Kidney (tissue), 13 donors: ENCODE measurements at regions not wholly inside any gene's neighbourhood (a gene's known extent, or its start where the extent isn't known, plus 50 kb on each side); places are given as distances from the start of the nearest gene placed in this dataset.

ENCODE experiments used
- DNase-seq, 5 donors: peaks; one replicate each; pipeline ENCODE4 v3.0.0-alpha.2; 2013 to 2020
- FAIRE-seq: peaks from 2 replicates; lab custom pipeline; 2012; peaks lifted over from hg19 to GRCh38; lab: Jason Lieb, UNC
- H3K27ac ChIP-seq, 2 donors: one replicate each; pipeline ENCODE4 v1.7.0; 2013; ENCODE audit warnings: low read depth in 2 of 2, low read length in 2 of 2, inconsistent platforms in 1 of 2
- H3K27me3 ChIP-seq: one replicate; pipeline ENCODE4 v1.7.1; 2013; ENCODE audit warnings: low read length, inconsistent platforms; ENCODE audit not compliant: control insufficient read depth, insufficient read depth
- H3K36me3 ChIP-seq, 3 donors: one replicate each; pipeline versions ENCODE4 v1.7.0 to v1.7.1; 2013; ENCODE audit warnings: low read length in 3 of 3, control low read depth in 1 of 3, inconsistent platforms in 1 of 3; ENCODE audit not compliant: insufficient read depth in 3 of 3, control insufficient read depth in 2 of 3
- H3K4me1 ChIP-seq, 3 donors: one replicate each; pipeline versions ENCODE4 v1.7.0 to v1.7.1; 2013; ENCODE audit warnings: low read length in 3 of 3, inconsistent platforms in 1 of 3, low read depth in 1 of 3; ENCODE audit not compliant: control insufficient read depth in 2 of 3, insufficient read depth in 2 of 3
- H3K4me3 ChIP-seq, 3 donors: one replicate each; pipeline versions ENCODE4 v1.7.0 to v1.8.1; 2013; ENCODE audit warnings: low read length in 3 of 3, control low read depth in 1 of 3, inconsistent platforms in 1 of 3
- H3K9ac ChIP-seq, 3 donors: one replicate each; pipeline versions ENCODE4 v1.7.0 to v1.7.1; 2013; ENCODE audit warnings: low read length in 3 of 3, control low read depth in 1 of 3, inconsistent platforms in 1 of 3
- H3K9me3 ChIP-seq, 3 donors: one replicate each; pipeline versions ENCODE4 v1.7.0 to v1.7.1; 2013; ENCODE audit warnings: low read length in 3 of 3, control low read depth in 1 of 3, inconsistent platforms in 1 of 3; ENCODE audit not compliant: control insufficient read depth in 2 of 3, insufficient read depth in 1 of 3
- intact Hi-C: fragments of 100-400 bp; cut with DNase I; formaldehyde crosslinking; loops from one replicate; pipeline ENCODE4 v1.11.1; 2022
- TF ChIP-seq, protein P1 (sequence below): IDR thresholded peaks from 3 replicates; pipeline ENCODE4 v1.5.1; 2012; ENCODE audit warnings: mild to moderate bottlenecking, moderate library complexity, borderline replicate concordance; ENCODE audit not compliant: insufficient read depth; ENCODE audit errors: extremely low read depth
- donor health status: control.
- donor health status: control.
- donor health status: control.
- donor health status: control.
- donor health status: control.
- donor health status: DM: yes; HTN: yes; CAD: no.
- donor health status: Normal renal cell carcinoma (clear cell type).

- Histone ChIP-seq H3K9me3 (no peaks in the 10 kb centered on the region), H3K4me3 (no peak overlapping the region), H3K27ac (no peak overlapping the region), H3K9ac (no peak overlapping the region), H3K36me3 (no peaks in the 10 kb centered on the region), H3K27me3 (no peaks in the 10 kb centered on the region), H3K4me1 (peaks cover 0 to 5% (median 2%) of the 10 kb centered on the region in 3 donors)
- TF ChIP-seq, protein P1, sequence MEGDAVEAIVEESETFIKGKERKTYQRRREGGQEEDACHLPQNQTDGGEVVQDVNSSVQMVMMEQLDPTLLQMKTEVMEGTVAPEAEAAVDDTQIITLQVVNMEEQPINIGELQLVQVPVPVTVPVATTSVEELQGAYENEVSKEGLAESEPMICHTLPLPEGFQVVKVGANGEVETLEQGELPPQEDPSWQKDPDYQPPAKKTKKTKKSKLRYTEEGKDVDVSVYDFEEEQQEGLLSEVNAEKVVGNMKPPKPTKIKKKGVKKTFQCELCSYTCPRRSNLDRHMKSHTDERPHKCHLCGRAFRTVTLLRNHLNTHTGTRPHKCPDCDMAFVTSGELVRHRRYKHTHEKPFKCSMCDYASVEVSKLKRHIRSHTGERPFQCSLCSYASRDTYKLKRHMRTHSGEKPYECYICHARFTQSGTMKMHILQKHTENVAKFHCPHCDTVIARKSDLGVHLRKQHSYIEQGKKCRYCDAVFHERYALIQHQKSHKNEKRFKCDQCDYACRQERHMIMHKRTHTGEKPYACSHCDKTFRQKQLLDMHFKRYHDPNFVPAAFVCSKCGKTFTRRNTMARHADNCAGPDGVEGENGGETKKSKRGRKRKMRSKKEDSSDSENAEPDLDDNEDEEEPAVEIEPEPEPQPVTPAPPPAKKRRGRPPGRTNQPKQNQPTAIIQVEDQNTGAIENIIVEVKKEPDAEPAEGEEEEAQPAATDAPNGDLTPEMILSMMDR = no peak
- FAIRE-seq = peak; percentile 47
- peak in 3 of 5 donors; percentile 43 to 78 (median 77) for DNase-seq
- intact Hi-C loops = no loop called here
Observed at GRCh38 chr14:86521031-86521730, 991.2 kb downstream of the FLRT2 start.

- Histone ChIP-seq H3K9me3 (no peaks in the 10 kb centered on the region), H3K4me3 (no peak overlapping the region), H3K9ac (no peak overlapping the region), H3K27me3 (no peaks in the 10 kb centered on the region), H3K36me3 (no peaks in the 10 kb centered on the region), H3K4me1 (peaks cover 0 to 5% (median 2%) of the 10 kb centered on the region in 3 donors), H3K27ac (no peak overlapping the region)
- no peak for FAIRE-seq
- peak in 2 of 5 donors; percentile 66 to 90 for DNase-seq
- TF ChIP-seq, protein P1 = no peak
- intact Hi-C loops = no loop called here
Observed at GRCh38 chr14:86518298-86518697, 988.4 kb downstream of the FLRT2 start.

- FAIRE-seq (no peak), DNase-seq (peak in 1 of 5 donors; percentile 35)
- intact Hi-C loops = no loop called here
Observed at GRCh38 chr14:86515195-86515594, 985.3 kb downstream of the FLRT2 start.

More at GRCh38 chr14:86515195-86515594, 985.3 kb downstream of the FLRT2 start:
- H3K27me3 ChIP-seq = no peaks in the 10 kb centered on the region
- H3K4me3 ChIP-seq = no peak overlapping the region
- H3K9me3 ChIP-seq = no peaks in the 10 kb centered on the region
- no peaks in the 10 kb centered on the region for H3K36me3 ChIP-seq
- H3K4me1 ChIP-seq = no peaks in the 10 kb centered on the region
- TF ChIP-seq, protein P1 = no peak
- H3K9ac ChIP-seq = no peak overlapping the region
- H3K27ac ChIP-seq = no peak overlapping the region
